HEK293T (cell line): ENCODE measurements at regions not wholly inside any gene's neighbourhood (a gene's known extent, or its start where the extent isn't known, plus 50 kb on each side); places are given as distances from the start of the nearest gene placed in this dataset.

ENCODE experiments used
- CTCF ChIA-PET: fragments of 350-600 bp; formaldehyde crosslinking; extraction: SDS; loops from one replicate; lab custom pipeline; 2021; ENCODE audit warnings: antibody characterized with exemption, inconsistent platforms; lab: Yijun Ruan, JAX
- POLR2A ChIA-PET: fragments of 350-600 bp; formaldehyde crosslinking; extraction: SDS; loops from one replicate; lab custom pipeline; 2020; ENCODE audit warnings: antibody characterized with exemption, inconsistent platforms; lab: Yijun Ruan, JAX
- DNase-seq: peaks from one replicate; pipeline ENCODE4 v3.0.0; 2012; ENCODE audit warnings: mixed read lengths; ENCODE audit errors: extremely low spot score
- ARNT ChIP-seq: fragments of 450-650 bp; IDR thresholded peaks from 2 replicates; pipeline ENCODE4 v1.6.1; 2017; ENCODE audit warnings: mild to moderate bottlenecking
- BHLHE40 ChIP-seq: fragments of 450-650 bp; IDR thresholded peaks from 2 replicates; pipeline ENCODE4 v1.6.1; 2016; ENCODE audit warnings: mild to moderate bottlenecking, moderate library complexity, borderline replicate concordance
- CTBP1 ChIP-seq: fragments of 450-650 bp; IDR thresholded peaks from 2 replicates; pipeline ENCODE4 v1.6.1; 2016; ENCODE audit warnings: borderline replicate concordance
- ELF4 ChIP-seq: fragments of 450-650 bp; IDR thresholded peaks from 2 replicates; pipeline ENCODE4 v1.6.1; 2017; ENCODE audit warnings: antibody characterized with exemption
- FOXA1 ChIP-seq: fragments of 450-650 bp; IDR thresholded peaks from 2 replicates; pipeline ENCODE4 v1.6.1; 2016; ENCODE audit warnings: mild to moderate bottlenecking
- FOXK2 ChIP-seq: fragments of 450-650 bp; IDR thresholded peaks from 2 replicates; pipeline ENCODE4 v1.6.1; 2016; ENCODE audit warnings: mild to moderate bottlenecking
- FOXM1 ChIP-seq: fragments of 450-650 bp; IDR thresholded peaks from 2 replicates; pipeline ENCODE4 v1.6.1; 2017; ENCODE audit warnings: mild to moderate bottlenecking, borderline replicate concordance
- HDGF ChIP-seq: fragments of 450-650 bp; IDR thresholded peaks from 2 replicates; pipeline ENCODE4 v1.6.1; 2017; ENCODE audit warnings: antibody characterized with exemption, borderline replicate concordance
- L3MBTL2 ChIP-seq: fragments of 450-650 bp; conservative IDR thresholded peaks from 2 replicates; pipeline ENCODE4 v1.6.1; 2016; ENCODE audit warnings: mild to moderate bottlenecking
- LEF1 ChIP-seq: fragments of 450-650 bp; IDR thresholded peaks from 2 replicates; pipeline ENCODE4 v1.6.1; 2017; ENCODE audit warnings: mild to moderate bottlenecking, borderline replicate concordance
- NFRKB ChIP-seq: fragments of 450-650 bp; IDR thresholded peaks from 2 replicates; pipeline ENCODE4 v1.6.1; 2016; ENCODE audit warnings: mild to moderate bottlenecking, moderate library complexity
- PKNOX1 ChIP-seq: fragments of 450-650 bp; IDR thresholded peaks from 2 replicates; pipeline ENCODE4 v1.6.1; 2016
- SP1 ChIP-seq: fragments of 450-650 bp; IDR thresholded peaks from 2 replicates; pipeline ENCODE4 v1.6.1; 2017
- SUZ12 ChIP-seq: fragments of 450-650 bp; IDR thresholded peaks from 2 replicates; pipeline ENCODE4 v1.6.1; 2016; ENCODE audit warnings: mild to moderate bottlenecking
- TARDBP ChIP-seq: fragments of 450-650 bp; IDR thresholded peaks from 2 replicates; pipeline ENCODE4 v1.6.1; 2016
- ZNF384 ChIP-seq: fragments of 450-650 bp; IDR thresholded peaks from 2 replicates; pipeline ENCODE4 v1.6.1; 2016

- TF ChIP-seq SP1 = no peak
- TF ChIP-seq LEF1 = no peak
- no peak for TF ChIP-seq ELF4
- TF ChIP-seq SUZ12 = no peak
- TF ChIP-seq PKNOX1 = no peak
- TF ChIP-seq BHLHE40 = no peak
- TF ChIP-seq HDGF = no peak
- TF ChIP-seq L3MBTL2 = no peak
- no peak for TF ChIP-seq TARDBP
- TF ChIP-seq FOXK2 = no peak
- TF ChIP-seq ARNT = no peak
- no peak for TF ChIP-seq CTBP1
- no peak for TF ChIP-seq NFRKB
- TF ChIP-seq FOXA1 = no peak
- no peak for TF ChIP-seq FOXM1
- ChIA-PET CTCF (no interaction called here), POLR2A (no interaction called here)
- no peak for DNase-seq
These were observed 830.9 kb upstream of the WWC1 start for GRCh38 chr5:167460449-167461020.

GRCh38 chr5:167463939-167464338, 827.5 kb upstream of the WWC1 start:
- TF ChIP-seq FOXM1 (no peak), ZNF384 (no peak), ELF4 (no peak), TARDBP (no peak), L3MBTL2 (no peak), SP1 (no peak), FOXK2 (no peak), BHLHE40 (no peak), ARNT (no peak), CTBP1 (no peak), LEF1 (no peak), PKNOX1 (no peak), SUZ12 (no peak), FOXA1 (no peak), HDGF (no peak), NFRKB (no peak)
- DNase-seq = no peak
- CTCF ChIA-PET = no interaction called here
- POLR2A ChIA-PET = no interaction called here

- TF ChIP-seq L3MBTL2 (no peak), ARNT (no peak), BHLHE40 (no peak), PKNOX1 (no peak), ELF4 (no peak), LEF1 (no peak), ZNF384 (no peak), SP1 (no peak), NFRKB (no peak), SUZ12 (no peak), TARDBP (no peak), FOXA1 (no peak), FOXM1 (no peak), FOXK2 (no peak), CTBP1 (no peak), HDGF (no peak)
- ChIA-PET POLR2A (no interaction called here), CTCF (no interaction called here)
- DNase-seq = no peak
These were observed 824.5 kb upstream of the WWC1 start for GRCh38 chr5:167466992-167467391.

- ChIA-PET POLR2A (no interaction called here), CTCF (no interaction called here)
- no peak for DNase-seq
- TF ChIP-seq SP1 (no peak), LEF1 (no peak), L3MBTL2 (no peak), BHLHE40 (no peak), HDGF (no peak), ZNF384 (no peak), ELF4 (no peak), PKNOX1 (no peak), SUZ12 (no peak), CTBP1 (no peak), TARDBP (no peak), FOXK2 (no peak), ARNT (no peak), NFRKB (no peak), FOXA1 (no peak), FOXM1 (no peak)
These were observed 818.8 kb upstream of the WWC1 start for GRCh38 chr5:167472566-167473108.

GRCh38 chr5:167478188-167478587, 813.3 kb upstream of the WWC1 start:
- POLR2A ChIA-PET = no interaction called here
- CTCF ChIA-PET = no interaction called here
- no peak for TF ChIP-seq TARDBP
- no peak for TF ChIP-seq ZNF384
- no peak for TF ChIP-seq FOXA1
- TF ChIP-seq HDGF = no peak
- no peak for TF ChIP-seq L3MBTL2
- no peak for TF ChIP-seq FOXK2
- TF ChIP-seq PKNOX1 = no peak
- TF ChIP-seq SUZ12 = no peak
- TF ChIP-seq FOXM1 = no peak
- TF ChIP-seq LEF1 = no peak
- no peak for DNase-seq
